Tibial artery (tissue), 4 donors: ENCODE measurements at regions not wholly inside any gene's neighbourhood (a gene's known extent, or its start where the extent isn't known, plus 50 kb on each side); places are given as distances from the start of the nearest gene placed in this dataset.

ENCODE experiments used
- DNase-seq, 2 donors: peaks; one replicate each; pipeline ENCODE4 v3.0.0-alpha.2; 2019
- H3K27ac ChIP-seq, 2 donors: fragments of 200-600 bp; sonication (generic) in 1 of 2; 1 replicate in 1 of 2; 2 replicates in 1 of 2; pipeline ENCODE4 v1.5.1; 2018 to 2019; ENCODE audit warnings: mild to moderate bottlenecking in 1 of 2
- H3K27me3 ChIP-seq, 2 donors: fragments of 200-600 bp; sonication (generic) in 1 of 2; one replicate each; pipeline versions ENCODE4 v1.5.1 to v1.6.0; 2016 to 2019
- H3K36me3 ChIP-seq, 3 donors: fragments of 200-600 bp; sonication (generic) in 2 of 3; one replicate each; pipeline ENCODE4 v1.5.1; 2016 to 2019; ENCODE audit warnings: mild to moderate bottlenecking in 2 of 3
- H3K4me1 ChIP-seq, 4 donors: fragments of 200-600 bp; sonication (generic) in 2 of 4; 1 replicate in 3 of 4; 2 replicates in 1 of 4; pipeline ENCODE4 v1.5.1; 2016 to 2019
- H3K4me3 ChIP-seq, 2 donors: fragments of 200-600 bp; sonication (generic) in 1 of 2; 1 replicate in 1 of 2; 2 replicates in 1 of 2; pipeline ENCODE4 v1.5.1; 2018 to 2019; ENCODE audit warnings: mild to moderate bottlenecking in 2 of 2
- H3K9me3 ChIP-seq, 3 donors: fragments of 200-600 bp; sonication (generic) in 1 of 3; one replicate each; pipeline ENCODE4 v1.5.1; 2016 to 2019
- intact Hi-C: fragments of 100-400 bp; cut with DNase I; formaldehyde crosslinking; loops from one replicate; pipeline ENCODE4 v1.15.0; 2023; ENCODE audit warnings: low total_unique reads
- TF ChIP-seq, protein P1 (sequence below), 2 experiments: fragments of 200-600 bp in 1 of 2; fragments of 450-650 bp in 1 of 2; IDR thresholded peaks; one replicate each; pipeline ENCODE4 v1.5.1; 2017 to 2019; ENCODE audit warnings: antibody characterized with exemption in 2 of 2, mild to moderate bottlenecking in 1 of 2, moderate library complexity in 1 of 2

GRCh38 chr21:16855164-16855667 lies 657.6 kb upstream of the CXADR start:
- DNase-seq: no peak
- intact Hi-C loops: no loop called here
- Histone ChIP-seq H3K36me3 (no peaks in the 10 kb centered on the region), H3K27ac (no peak overlapping the region), H3K9me3 (peaks cover 0 to 6% (median 4%) of the 10 kb centered on the region in 3 donors), H3K4me3 (no peak overlapping the region), H3K4me1 (no peaks in the 10 kb centered on the region), H3K27me3 (no peaks in the 10 kb centered on the region)
- TF ChIP-seq, protein P1, sequence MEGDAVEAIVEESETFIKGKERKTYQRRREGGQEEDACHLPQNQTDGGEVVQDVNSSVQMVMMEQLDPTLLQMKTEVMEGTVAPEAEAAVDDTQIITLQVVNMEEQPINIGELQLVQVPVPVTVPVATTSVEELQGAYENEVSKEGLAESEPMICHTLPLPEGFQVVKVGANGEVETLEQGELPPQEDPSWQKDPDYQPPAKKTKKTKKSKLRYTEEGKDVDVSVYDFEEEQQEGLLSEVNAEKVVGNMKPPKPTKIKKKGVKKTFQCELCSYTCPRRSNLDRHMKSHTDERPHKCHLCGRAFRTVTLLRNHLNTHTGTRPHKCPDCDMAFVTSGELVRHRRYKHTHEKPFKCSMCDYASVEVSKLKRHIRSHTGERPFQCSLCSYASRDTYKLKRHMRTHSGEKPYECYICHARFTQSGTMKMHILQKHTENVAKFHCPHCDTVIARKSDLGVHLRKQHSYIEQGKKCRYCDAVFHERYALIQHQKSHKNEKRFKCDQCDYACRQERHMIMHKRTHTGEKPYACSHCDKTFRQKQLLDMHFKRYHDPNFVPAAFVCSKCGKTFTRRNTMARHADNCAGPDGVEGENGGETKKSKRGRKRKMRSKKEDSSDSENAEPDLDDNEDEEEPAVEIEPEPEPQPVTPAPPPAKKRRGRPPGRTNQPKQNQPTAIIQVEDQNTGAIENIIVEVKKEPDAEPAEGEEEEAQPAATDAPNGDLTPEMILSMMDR (IDR thresholded peaks at IDR 0.05): no peak

DNA sequence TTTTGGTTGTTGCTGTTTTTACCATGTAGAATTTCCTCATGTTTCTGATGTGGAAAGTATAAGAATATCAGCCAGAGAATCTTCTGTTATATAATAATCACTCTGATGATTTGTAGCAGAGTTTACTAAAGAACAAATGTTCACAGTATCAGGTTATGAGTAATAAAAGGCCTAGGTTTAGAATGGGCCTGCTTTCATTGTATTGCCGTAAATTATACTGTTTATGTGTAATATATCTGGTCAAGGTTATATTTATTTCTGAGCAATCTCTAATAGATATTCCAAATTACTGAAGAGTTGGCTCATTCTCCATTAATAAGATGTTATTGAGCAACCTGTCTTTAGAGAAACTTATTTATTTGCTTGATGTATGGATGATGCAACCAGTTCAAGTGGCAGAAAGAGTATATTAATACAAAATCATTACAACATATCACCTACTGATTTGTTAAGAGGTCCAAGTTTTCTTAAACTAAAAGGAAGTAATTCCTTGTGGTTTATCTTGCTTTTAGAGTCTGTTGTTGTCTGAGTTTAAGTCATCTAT lies 649.4 kb upstream of the CXADR start:
- Histone ChIP-seq H3K36me3 (no peaks in the 10 kb centered on the region), H3K9me3 (no peaks in the 10 kb centered on the region), H3K4me3 (no peak overlapping the region), H3K27ac (no peak overlapping the region), H3K27me3 (no peaks in the 10 kb centered on the region), H3K4me1 (no peaks in the 10 kb centered on the region)
- DNase-seq: no peak
- TF ChIP-seq, protein P1 (IDR thresholded peaks at IDR 0.05): no peak
- intact Hi-C loops: no loop called here

GRCh38 chr21:16863908-16864307 lies 648.9 kb upstream of the CXADR start:
- TF ChIP-seq, protein P1 (IDR thresholded peaks at IDR 0.05): no peak
- intact Hi-C loops: no loop called here
- no peak overlapping the region for H3K27ac ChIP-seq
- no peak for DNase-seq
- H3K4me3 ChIP-seq: no peak overlapping the region
- H3K4me1 ChIP-seq: no peaks in the 10 kb centered on the region
- H3K36me3 ChIP-seq: no peaks in the 10 kb centered on the region
- no peaks in the 10 kb centered on the region for H3K9me3 ChIP-seq
- no peaks in the 10 kb centered on the region for H3K27me3 ChIP-seq

GRCh38 chr21:16865632-16866031 lies 647.2 kb upstream of the CXADR start:
- Histone ChIP-seq H3K27ac (no peak overlapping the region), H3K9me3 (no peaks in the 10 kb centered on the region), H3K27me3 (no peaks in the 10 kb centered on the region), H3K4me3 (no peak overlapping the region), H3K4me1 (no peaks in the 10 kb centered on the region), H3K36me3 (no peaks in the 10 kb centered on the region)
- no peak for DNase-seq
- intact Hi-C loops: no loop called here
- TF ChIP-seq, protein P1 (IDR thresholded peaks at IDR 0.05): no peak

DNA sequence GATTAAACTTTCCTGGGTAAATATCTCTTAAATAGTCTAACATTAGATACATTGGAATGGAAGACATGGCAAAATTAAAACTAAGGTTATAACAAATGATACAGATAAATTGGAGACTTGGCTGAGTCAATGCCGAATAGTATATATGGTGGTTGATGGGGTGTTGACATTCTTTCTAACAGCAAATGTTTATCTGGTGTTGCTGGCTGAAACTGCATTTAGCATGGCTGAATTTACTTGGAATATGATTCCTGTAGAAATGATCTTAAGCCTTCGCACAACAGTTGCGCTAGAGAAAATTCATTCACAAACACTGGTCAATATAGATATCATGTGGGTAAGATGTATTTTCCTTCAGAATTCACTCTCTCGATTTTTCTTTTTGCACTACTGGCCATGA lies 646.0 kb upstream of the CXADR start:
- intact Hi-C loops: no loop called here
- no peaks in the 10 kb centered on the region for H3K9me3 ChIP-seq
- H3K36me3 ChIP-seq: no peaks in the 10 kb centered on the region
- no peaks in the 10 kb centered on the region for H3K27me3 ChIP-seq
- no peaks in the 10 kb centered on the region for H3K4me1 ChIP-seq
- no peak overlapping the region for H3K4me3 ChIP-seq
- TF ChIP-seq, protein P1 (IDR thresholded peaks at IDR 0.05): no peak
- no peak for DNase-seq
- H3K27ac ChIP-seq: no peak overlapping the region

GRCh38 chr21:16870103-16870502 lies 642.7 kb upstream of the CXADR start:
- Histone ChIP-seq H3K4me3 (no peak overlapping the region), H3K4me1 (no peaks in the 10 kb centered on the region), H3K36me3 (no peaks in the 10 kb centered on the region), H3K9me3 (no peaks in the 10 kb centered on the region), H3K27ac (no peak overlapping the region), H3K27me3 (no peaks in the 10 kb centered on the region)
- no peak for DNase-seq
- intact Hi-C loops: no loop called here
- TF ChIP-seq, protein P1 (IDR thresholded peaks at IDR 0.05): no peak
